IMR-90 (cell line): ENCODE measurements at regions not wholly inside any gene's neighbourhood (a gene's known extent, or its start where the extent isn't known, plus 50 kb on each side); places are given as distances from the start of the nearest gene placed in this dataset.
A peak's percentile ranks its signal among the peaks of the same experiment; 100 is the strongest.

Experiments
- ATAC-seq: fragments of 200-7000 bp; cut with Tn5 transposase; 2 replicates; pipeline ENCODE4 v1.9.1; 2020; ENCODE audit warnings: low read depth, mild to moderate bottlenecking, moderate library complexity
- BruUV-seq: library from RNA; stranded (reverse); fragments of 400-500 nt; replicated peaks from 2 replicates; lab custom pipeline; 2021; lab: Mats Ljungman, UMichigan
- CTCF ChIA-PET: fragments of 300-600 bp; formaldehyde crosslinking; extraction: SDS; loops from one replicate; lab custom pipeline; 2021; ENCODE audit warnings: antibody characterized with exemption; lab: Yijun Ruan, JAX
- POLR2A ChIA-PET: fragments of 300-600 bp; sonication (Branson Sonifier 250); formaldehyde crosslinking; loops from one replicate; lab custom pipeline; 2022; ENCODE audit warnings: antibody characterized with exemption; ENCODE audit not compliant: unreplicated experiment; lab: Charles Lee
- DNase-seq: peaks from one replicate; pipeline ENCODE4 v3.0.0; 2013
- H2AFZ ChIP-seq: replicated peaks from 2 replicates; pipeline ENCODE3; 2013; ENCODE audit warnings: low read length, mild to moderate bottlenecking; ENCODE audit not compliant: poor library complexity
- H2AK5ac ChIP-seq: 2 replicates; pipeline ENCODE4 v1.6.1; 2013; ENCODE audit warnings: low read depth, low read length, inconsistent platforms
- H2AK9ac ChIP-seq: replicated peaks from 2 replicates; pipeline ENCODE3; 2013; ENCODE audit warnings: mild to moderate bottlenecking, low read depth, low read length, moderate library complexity; ENCODE audit not compliant: poor library complexity
- H2BK120ac ChIP-seq: 2 replicates; pipeline ENCODE4 v1.6.1; 2013; ENCODE audit warnings: low read depth, low read length, inconsistent platforms
- H2BK15ac ChIP-seq: 3 replicates; pipeline ENCODE4 v1.6.1; 2013; ENCODE audit warnings: low read depth, low read length, inconsistent platforms
- H2BK20ac ChIP-seq: 2 replicates; pipeline ENCODE4 v1.6.1; 2013; ENCODE audit warnings: low read depth, mild to moderate bottlenecking, inconsistent platforms, low read length, moderate library complexity
- H2BK5ac ChIP-seq: 2 replicates; pipeline ENCODE4 v1.6.1; 2013; ENCODE audit warnings: mild to moderate bottlenecking, low read depth, low read length, inconsistent platforms; ENCODE audit not compliant: poor library complexity, severe bottlenecking
- H3K14ac ChIP-seq: replicated peaks from 2 replicates; pipeline ENCODE4 v1.6.1; 2013; ENCODE audit warnings: low read depth, low read length, inconsistent platforms
- H3K18ac ChIP-seq: 2 replicates; pipeline ENCODE4 v1.6.1; 2013; ENCODE audit warnings: low read depth, low read length, control low read depth
- H3K23ac ChIP-seq: 2 replicates; pipeline ENCODE4 v1.6.1; 2013; ENCODE audit warnings: low read depth, low read length, inconsistent platforms
- H3K27ac ChIP-seq: 2 replicates; pipeline ENCODE4 v1.5.1; 2013; ENCODE audit warnings: mild to moderate bottlenecking, control low read depth, low read length; ENCODE audit not compliant: insufficient read depth
- H3K27me3 ChIP-seq: 2 replicates; pipeline ENCODE4 v1.6.1; 2013; ENCODE audit warnings: low read length; ENCODE audit not compliant: control insufficient read depth, insufficient read depth
- H3K36me3 ChIP-seq: 2 replicates; pipeline ENCODE4 v1.6.1; 2013; ENCODE audit warnings: low read length, mixed read lengths; ENCODE audit not compliant: control insufficient read depth, insufficient read depth
- H3K4ac ChIP-seq: 2 replicates; pipeline ENCODE4 v1.6.1; 2013; ENCODE audit warnings: low read depth, low read length, inconsistent platforms
- H3K4me1 ChIP-seq: 2 replicates; pipeline ENCODE4 v1.6.1; 2013; ENCODE audit warnings: low read length, mixed read lengths; ENCODE audit not compliant: control insufficient read depth, insufficient read depth
- H3K4me2 ChIP-seq: 2 replicates; pipeline ENCODE4 v1.6.1; 2013; ENCODE audit warnings: low read depth, mild to moderate bottlenecking, control low read depth, low read length, moderate library complexity
- H3K4me3 ChIP-seq: 2 replicates; pipeline ENCODE4 v1.5.1; 2013; ENCODE audit warnings: low read depth, mild to moderate bottlenecking, control low read depth, low read length, moderate library complexity; ENCODE audit not compliant: insufficient read depth
- H3K56ac ChIP-seq: 2 replicates; pipeline ENCODE4 v1.6.1; 2013; ENCODE audit warnings: low read length, inconsistent platforms; ENCODE audit not compliant: insufficient read depth; ENCODE audit errors: extremely low read depth
- H3K79me1 ChIP-seq, 2 experiments: 2 replicates each; pipeline ENCODE4 v1.6.1; 2013; ENCODE audit warnings: low read length in 2 of 2, inconsistent platforms in 1 of 2, low read depth in 1 of 2
- H3K9ac ChIP-seq: 2 replicates; pipeline ENCODE4 v1.6.1; 2013; ENCODE audit warnings: low read depth, low read length, control low read depth
- H3K9me1 ChIP-seq: 2 replicates; pipeline ENCODE4 v1.6.1; 2013; ENCODE audit warnings: low read length, inconsistent platforms; ENCODE audit not compliant: insufficient read depth
- H3K9me3 ChIP-seq: 2 replicates; pipeline ENCODE4 v1.6.1; 2013; ENCODE audit warnings: low read length; ENCODE audit not compliant: control insufficient read depth, insufficient read depth
- H4K20me1 ChIP-seq: 2 replicates; pipeline ENCODE4 v1.6.1; 2013; ENCODE audit warnings: low read length, inconsistent platforms; ENCODE audit not compliant: insufficient read depth
- H4K5ac ChIP-seq: 2 replicates; pipeline ENCODE4 v1.6.1; 2013; ENCODE audit warnings: mild to moderate bottlenecking, low read depth, low read length, control low read depth
- H4K8ac ChIP-seq, 2 experiments: 2 replicates each; pipeline ENCODE4 v1.6.1; 2013; ENCODE audit warnings: low read depth in 2 of 2, low read length in 2 of 2, control low read depth in 1 of 2, inconsistent platforms in 1 of 2
- H4K91ac ChIP-seq: 2 replicates; pipeline ENCODE4 v1.6.1; 2013; ENCODE audit warnings: low read depth, low read length, inconsistent platforms; ENCODE audit not compliant: insufficient read depth
- SMC3 ChIP-seq: fragments of 150-350 bp; IDR thresholded peaks from 2 replicates; pipeline ENCODE4 v1.6.1; 2016; ENCODE audit warnings: low read depth, mild to moderate bottlenecking, antibody characterized with exemption, low read length, moderate library complexity
- WGBS, 2 experiments: methylation state at CpG; one replicate each; pipeline versions ENCODE4 v1.1.5 to v1.1.7; 2013; ENCODE audit warnings: missing lambda C conversion rate in 2 of 2; ENCODE audit not compliant: insufficient read length in 1 of 2; ENCODE audit errors: extremely low coverage in 2 of 2; 5-methylcytosine and 5-hydroxymethylcytosine counted together
- dilution Hi-C: fragments of 300-500 bp; cut with HindIII; formaldehyde crosslinking; loops from one replicate; pipeline ENCODE4 v1.14.3; 2018; ENCODE audit warnings: low sequenced_read_pairs; ENCODE audit not compliant: unreplicated experiment
- in situ Hi-C: fragments of 300-500 bp; cut with MboI; formaldehyde crosslinking; loops from 3 replicates; pipeline ENCODE4 v1.14.3; 2019; ENCODE audit warnings: low sequenced_read_pairs, inconsistent platforms, mixed read lengths
- intact Hi-C: fragments of 100-400 bp; cut with micrococcal nuclease; formaldehyde crosslinking; loops from 2 replicates; pipeline ENCODE4 v1.10.0; 2022

GRCh38 chr11:121692236-121692635, 239.5 kb upstream of the SORL1-AS1 start:
- no peak overlapping the region for H4K8ac ChIP-seq
- no peak overlapping the region for H3K18ac ChIP-seq
- no peak for TF ChIP-seq SMC3
- H3K27me3 ChIP-seq: no peaks in the 10 kb centered on the region
- H3K9ac ChIP-seq: no peak overlapping the region
- H2BK5ac ChIP-seq: no peak overlapping the region
- H3K4me2 ChIP-seq: no peak overlapping the region
- ATAC-seq (no peak), DNase-seq (peak; percentile 20)
- H3K9me1 ChIP-seq: no peaks in the 10 kb centered on the region; the same call in 1 of the 2 replicates
- H3K4ac ChIP-seq: no peak overlapping the region
- H3K27ac ChIP-seq: no peak overlapping the region
- no peak overlapping the region for H3K4me3 ChIP-seq
- no peak overlapping the region for H2AFZ ChIP-seq
- H2BK120ac ChIP-seq: no peak overlapping the region
- in situ Hi-C loops (no loop called here), dilution Hi-C loops (no loop called here), intact Hi-C loops (no loop called here)
- no peak overlapping the region for H2BK20ac ChIP-seq
- POLR2A ChIA-PET: no interaction called here
- no peak overlapping the region for H2BK15ac ChIP-seq
- H2AK5ac ChIP-seq: no peak overlapping the region
- H4K20me1 ChIP-seq: no peaks in the 10 kb centered on the region
- H3K23ac ChIP-seq: no peak overlapping the region
- WGBS, 2 experiments: no CpG with 5 or more reads among the region's 1 CpG
- no peak overlapping the region for H4K5ac ChIP-seq
- no peak overlapping the region for H4K91ac ChIP-seq
- H3K4me1 ChIP-seq: peaks cover 6% of the 10 kb centered on the region
- no peak overlapping the region for H3K56ac ChIP-seq
- no peak overlapping the region for H3K14ac ChIP-seq
- H3K9me3 ChIP-seq: no peaks in the 10 kb centered on the region
- H3K79me1 ChIP-seq: no peaks in the 10 kb centered on the region
- CTCF ChIA-PET: no interaction called here
- no TSS peak for BruUV-seq
- H3K36me3 ChIP-seq: no peaks in the 10 kb centered on the region
- H2AK9ac ChIP-seq: no peak overlapping the region
